ENCODE measurements at regions not wholly inside any gene's neighbourhood (a gene's known extent, or its start where the extent isn't known, plus 50 kb on each side); places are given as distances from the start of the nearest gene placed in this dataset.

GRCh38 chr12:30100741-30101140 lies 317.0 kb upstream of the TMTC1 start:
- no peak for TF ChIP-seq CTCF (IDR thresholded peaks at IDR 0.05)
- no peak for TF ChIP-seq EP300 (IDR thresholded peaks at IDR 0.05)
- no peak for TF ChIP-seq POLR2AphosphoS5 (IDR thresholded peaks at IDR 0.05)

Data from gastroesophageal sphincter (tissue), 3 donors.